Prostate gland (tissue), 2 donors: ENCODE measurements at regions not wholly inside any gene's neighbourhood (a gene's known extent, or its start where the extent isn't known, plus 50 kb on each side); places are given as distances from the start of the nearest gene placed in this dataset.

ENCODE experiments used
- POLR2A ChIP-seq: fragments of 450-650 bp; IDR thresholded peaks from one replicate; pipeline ENCODE4 v1.6.1; 2016; ENCODE audit warnings: antibody characterized with exemption, mild to moderate bottlenecking
- POLR2AphosphoS5 ChIP-seq: sonication (generic); formaldehyde crosslinking; IDR thresholded peaks from one replicate; pipeline ENCODE4 v1.6.1; 2017; ENCODE audit warnings: antibody characterized with exemption
- TF ChIP-seq, protein P1 (sequence below), 4 experiments: fragments of 200-600 bp in 2 of 4; fragments of 450-650 bp in 2 of 4; sonication (generic) in 2 of 4; IDR thresholded peaks; 1 replicate in 3 of 4; 2 replicates in 1 of 4; pipeline ENCODE4 v1.5.1; 2016 to 2019; ENCODE audit warnings: antibody characterized with exemption in 4 of 4, mild to moderate bottlenecking in 2 of 4, moderate library complexity in 2 of 4

DNA sequence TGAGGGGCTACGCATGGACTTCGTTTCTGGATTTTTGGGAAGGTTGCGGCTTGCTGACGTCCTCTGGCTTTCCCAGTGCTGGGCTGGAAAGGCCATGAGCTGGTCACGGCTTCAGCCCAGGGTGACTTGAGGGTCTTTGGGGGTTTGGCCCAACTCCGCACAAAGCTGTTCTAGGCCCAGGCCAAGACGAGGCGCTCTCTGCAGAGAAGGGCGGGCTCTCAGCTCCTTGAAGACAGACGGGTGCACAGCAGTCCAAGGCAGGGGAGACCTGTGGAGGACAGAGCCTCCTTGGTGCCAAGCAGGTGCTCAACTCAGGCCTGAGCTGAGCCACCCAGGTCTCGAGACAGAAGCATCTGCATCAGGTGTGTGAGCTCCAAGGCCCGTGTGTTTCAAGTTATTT is 1003.7 kb downstream of the BRD1 start:
- TF ChIP-seq, protein P1, sequence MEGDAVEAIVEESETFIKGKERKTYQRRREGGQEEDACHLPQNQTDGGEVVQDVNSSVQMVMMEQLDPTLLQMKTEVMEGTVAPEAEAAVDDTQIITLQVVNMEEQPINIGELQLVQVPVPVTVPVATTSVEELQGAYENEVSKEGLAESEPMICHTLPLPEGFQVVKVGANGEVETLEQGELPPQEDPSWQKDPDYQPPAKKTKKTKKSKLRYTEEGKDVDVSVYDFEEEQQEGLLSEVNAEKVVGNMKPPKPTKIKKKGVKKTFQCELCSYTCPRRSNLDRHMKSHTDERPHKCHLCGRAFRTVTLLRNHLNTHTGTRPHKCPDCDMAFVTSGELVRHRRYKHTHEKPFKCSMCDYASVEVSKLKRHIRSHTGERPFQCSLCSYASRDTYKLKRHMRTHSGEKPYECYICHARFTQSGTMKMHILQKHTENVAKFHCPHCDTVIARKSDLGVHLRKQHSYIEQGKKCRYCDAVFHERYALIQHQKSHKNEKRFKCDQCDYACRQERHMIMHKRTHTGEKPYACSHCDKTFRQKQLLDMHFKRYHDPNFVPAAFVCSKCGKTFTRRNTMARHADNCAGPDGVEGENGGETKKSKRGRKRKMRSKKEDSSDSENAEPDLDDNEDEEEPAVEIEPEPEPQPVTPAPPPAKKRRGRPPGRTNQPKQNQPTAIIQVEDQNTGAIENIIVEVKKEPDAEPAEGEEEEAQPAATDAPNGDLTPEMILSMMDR (IDR thresholded peaks at IDR 0.05): no peak
- TF ChIP-seq POLR2AphosphoS5: no peak
- TF ChIP-seq POLR2A: no peak
